Heart left ventricle (tissue), 13 donors: ENCODE measurements at regions not wholly inside any gene's neighbourhood (a gene's known extent, or its start where the extent isn't known, plus 50 kb on each side); places are given as distances from the start of the nearest gene placed in this dataset.

Experiments
- CTCF ChIP-seq, 12 donors: fragments of 200-600 bp; sonication (generic) in 4 of 12; IDR thresholded peaks; one replicate each; pipeline versions ENCODE4 v1.5.0 to v1.8.0; 2018 to 2022; ENCODE audit warnings: antibody characterized with exemption in 12 of 12, mild to moderate bottlenecking in 5 of 12
- POLR2A ChIP-seq, 2 donors: fragments of 450-650 bp; IDR thresholded peaks; one replicate each; pipeline ENCODE4 v1.6.1; 2017; ENCODE audit warnings: antibody characterized with exemption in 2 of 2, mild to moderate bottlenecking in 2 of 2, moderate library complexity in 2 of 2
- donor health status: ischemic (EF 13 %, LVEDD 7.1; RV severe dilation, severe dysfunction).
- donor health status: DM: no; HTN: yes; CAD: no.
- donor health status: DM: no; HTN: no; CAD: no.
- donor health status: ischemic (EF 25% LVEDD 6.9; RV normal size, moderate dysfunction).
- donor health status: ischemic (EF 25% LVEDD 5.7; RV mildly dilated, moderate dysfunction).
- donor health status: ischemic (EF 35%, LVEDD 5.7; RV mildly dilated, moderate dysfunction).
- donor health status: nonischemic (EF 11% LVEDD 7.7; RV severe dilation, severe dysfunction).
- donor health status: DM: yes; HTN: yes; CAD: no.
- donor health status: PGD.
- donor health status: ischemic (EF 29% LVEDD 5.4; RV normal size, mild dysfunction).
- donor health status: nonischemic (EF 23%, LVEDD 6.1; RV moderate dilation, normal function).

DNA sequence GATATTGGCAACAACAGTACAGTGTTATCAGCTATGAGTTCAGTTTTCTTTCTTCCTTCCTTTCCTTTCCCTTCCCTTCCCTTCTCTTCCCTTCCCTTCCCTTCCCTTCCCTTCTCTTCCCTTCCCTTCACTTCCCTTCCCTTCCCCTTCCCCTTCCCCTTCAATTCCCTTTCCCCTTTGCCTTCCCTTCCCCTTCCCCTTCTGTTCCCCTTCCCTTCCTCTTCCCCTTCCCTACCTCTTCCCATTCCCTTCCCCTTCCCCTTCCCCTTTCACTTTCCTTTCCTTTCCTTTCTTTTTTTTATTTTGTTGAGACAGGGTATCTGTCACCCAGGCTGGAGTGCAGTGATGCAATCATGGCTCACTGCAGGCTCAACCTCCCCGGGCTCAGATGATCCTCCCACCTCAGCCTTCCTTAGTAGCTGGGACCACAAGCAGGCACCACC is 72.3 kb upstream of the CAPZB start:
- no peak for TF ChIP-seq CTCF (IDR thresholded peaks at IDR 0.05)
- no peak for TF ChIP-seq POLR2A (IDR thresholded peaks at IDR 0.05)
